Lower lobe of right lung (tissue), 2 donors: ENCODE measurements at regions not wholly inside any gene's neighbourhood (a gene's known extent, or its start where the extent isn't known, plus 50 kb on each side); places are given as distances from the start of the nearest gene placed in this dataset.

ENCODE experiments used
- ATAC-seq, 2 donors: fragments of 200-7000 bp; cut with Tn5 transposase; one replicate each; pipeline ENCODE4 v1.9.1; 2020 to 2022; ENCODE audit warnings: mild to moderate bottlenecking in 2 of 2, moderate library complexity in 2 of 2
- DNase-seq: peaks from one replicate; pipeline ENCODE4 v3.0.0-alpha.2; 2020
- H3K27ac ChIP-seq: fragments of 200-600 bp; one replicate; pipeline ENCODE4 v1.8.0; 2022
- H3K27me3 ChIP-seq: fragments of 200-600 bp; one replicate; pipeline ENCODE4 v1.8.0; 2022; ENCODE audit warnings: low read depth
- H3K36me3 ChIP-seq: fragments of 200-600 bp; one replicate; pipeline ENCODE4 v1.8.0; 2022; ENCODE audit warnings: mild to moderate bottlenecking
- H3K4me1 ChIP-seq: fragments of 200-600 bp; one replicate; pipeline ENCODE4 v1.8.0; 2022
- H3K4me3 ChIP-seq: fragments of 200-600 bp; one replicate; pipeline ENCODE4 v1.8.0; 2022; ENCODE audit warnings: mild to moderate bottlenecking
- H3K9me3 ChIP-seq: fragments of 200-600 bp; one replicate; pipeline ENCODE4 v1.8.0; 2022
- CTCF ChIP-seq: fragments of 200-600 bp; IDR thresholded peaks from one replicate; pipeline ENCODE4 v1.8.0; 2022; ENCODE audit warnings: antibody characterized with exemption, mild to moderate bottlenecking
- intact Hi-C: fragments of 100-400 bp; cut with DNase I; formaldehyde crosslinking; loops from one replicate; pipeline ENCODE4 v1.11.0; 2022
- donor health status: DM: no; HTN: yes; CAD: no; lungs with severe emphysema.

- H3K4me3 ChIP-seq, result no peak overlapping the region
- DNase-seq (no peak), ATAC-seq (no peak)
- no peaks in the 10 kb centered on the region for H3K36me3 ChIP-seq
- H3K27ac ChIP-seq, result no peak overlapping the region
- no peaks in the 10 kb centered on the region for H3K9me3 ChIP-seq
- no peak for TF ChIP-seq CTCF
- intact Hi-C loops, result no loop called here
- H3K27me3 ChIP-seq, result peaks cover 7% of the 10 kb centered on the region
- no peaks in the 10 kb centered on the region for H3K4me1 ChIP-seq
Measured at GRCh38 chr6:170098428-170099170, 192.3 kb downstream of the DLL1 start.

- no peak overlapping the region for H3K4me3 ChIP-seq
- no peaks in the 10 kb centered on the region for H3K9me3 ChIP-seq
- H3K4me1 ChIP-seq, result no peaks in the 10 kb centered on the region
- ATAC-seq, result no peak
- H3K27me3 ChIP-seq, result peaks cover 10% of the 10 kb centered on the region
- no peak overlapping the region for H3K27ac ChIP-seq
- no peak for DNase-seq
- H3K36me3 ChIP-seq, result no peaks in the 10 kb centered on the region
- no peak for TF ChIP-seq CTCF
- intact Hi-C loops, result no loop called here
Measured at GRCh38 chr6:170097505-170098427, 193.1 kb downstream of the DLL1 start.

- H3K27me3 ChIP-seq, result peaks cover 10% of the 10 kb centered on the region
- H3K9me3 ChIP-seq, result no peaks in the 10 kb centered on the region
- no peak for DNase-seq
- no peaks in the 10 kb centered on the region for H3K4me1 ChIP-seq
- intact Hi-C loops, result no loop called here
- no peak for TF ChIP-seq CTCF
- no peak overlapping the region for H3K27ac ChIP-seq
- ATAC-seq, result no peak
- no peaks in the 10 kb centered on the region for H3K36me3 ChIP-seq
- H3K4me3 ChIP-seq, result no peak overlapping the region
Measured at GRCh38 chr6:170096803-170097504, 193.9 kb downstream of the DLL1 start.

GRCh38 chr6:170096191-170096802, 194.6 kb downstream of the DLL1 start:
- intact Hi-C loops, result no loop called here
- H3K27me3 ChIP-seq, result peaks cover 10% of the 10 kb centered on the region
- H3K9me3 ChIP-seq, result no peaks in the 10 kb centered on the region
- H3K4me3 ChIP-seq, result no peak overlapping the region
- H3K27ac ChIP-seq, result no peak overlapping the region
- H3K36me3 ChIP-seq, result no peaks in the 10 kb centered on the region
- no peak for ATAC-seq
- TF ChIP-seq CTCF, result no peak
- no peak for DNase-seq
- no peaks in the 10 kb centered on the region for H3K4me1 ChIP-seq

- no peak for ATAC-seq
- no peak for DNase-seq
- TF ChIP-seq CTCF, result no peak
- intact Hi-C loops, result no loop called here
- H3K27ac ChIP-seq, result no peak overlapping the region
- peaks cover 10% of the 10 kb centered on the region for H3K27me3 ChIP-seq
- no peaks in the 10 kb centered on the region for H3K4me1 ChIP-seq
- no peaks in the 10 kb centered on the region for H3K36me3 ChIP-seq
- H3K9me3 ChIP-seq, result no peaks in the 10 kb centered on the region
- no peak overlapping the region for H3K4me3 ChIP-seq
Measured at GRCh38 chr6:170095273-170095981, 195.5 kb downstream of the DLL1 start.
